Kidney (tissue), 13 donors: ENCODE measurements at regions not wholly inside any gene's neighbourhood (a gene's known extent, or its start where the extent isn't known, plus 50 kb on each side); places are given as distances from the start of the nearest gene placed in this dataset.

Experiments used
- DNase-seq, 5 donors: peaks; one replicate each; pipeline ENCODE4 v3.0.0-alpha.2; 2013 to 2020
- FAIRE-seq: peaks from 2 replicates; lab custom pipeline; 2012; peaks lifted over from hg19 to GRCh38; lab: Jason Lieb, UNC
- H3K27ac ChIP-seq, 2 donors: one replicate each; pipeline ENCODE4 v1.7.0; 2013; ENCODE audit warnings: low read depth in 2 of 2, low read length in 2 of 2, inconsistent platforms in 1 of 2
- H3K27me3 ChIP-seq: one replicate; pipeline ENCODE4 v1.7.1; 2013; ENCODE audit warnings: low read length, inconsistent platforms; ENCODE audit not compliant: control insufficient read depth, insufficient read depth
- H3K36me3 ChIP-seq, 3 donors: one replicate each; pipeline versions ENCODE4 v1.7.0 to v1.7.1; 2013; ENCODE audit warnings: low read length in 3 of 3, control low read depth in 1 of 3, inconsistent platforms in 1 of 3; ENCODE audit not compliant: insufficient read depth in 3 of 3, control insufficient read depth in 2 of 3
- H3K4me1 ChIP-seq, 3 donors: one replicate each; pipeline versions ENCODE4 v1.7.0 to v1.7.1; 2013; ENCODE audit warnings: low read length in 3 of 3, inconsistent platforms in 1 of 3, low read depth in 1 of 3; ENCODE audit not compliant: control insufficient read depth in 2 of 3, insufficient read depth in 2 of 3
- H3K4me3 ChIP-seq, 3 donors: one replicate each; pipeline versions ENCODE4 v1.7.0 to v1.8.1; 2013; ENCODE audit warnings: low read length in 3 of 3, control low read depth in 1 of 3, inconsistent platforms in 1 of 3
- H3K9ac ChIP-seq, 3 donors: one replicate each; pipeline versions ENCODE4 v1.7.0 to v1.7.1; 2013; ENCODE audit warnings: low read length in 3 of 3, control low read depth in 1 of 3, inconsistent platforms in 1 of 3
- H3K9me3 ChIP-seq, 3 donors: one replicate each; pipeline versions ENCODE4 v1.7.0 to v1.7.1; 2013; ENCODE audit warnings: low read length in 3 of 3, control low read depth in 1 of 3, inconsistent platforms in 1 of 3; ENCODE audit not compliant: control insufficient read depth in 2 of 3, insufficient read depth in 1 of 3
- CTCF ChIP-seq: IDR thresholded peaks from 3 replicates; pipeline ENCODE4 v1.5.1; 2012; ENCODE audit warnings: mild to moderate bottlenecking, moderate library complexity, borderline replicate concordance; ENCODE audit not compliant: insufficient read depth; ENCODE audit errors: extremely low read depth
- intact Hi-C: fragments of 100-400 bp; cut with DNase I; formaldehyde crosslinking; loops from one replicate; pipeline ENCODE4 v1.11.1; 2022
- donor health status: control.
- donor health status: control.
- donor health status: control.
- donor health status: control.
- donor health status: control.
- donor health status: DM: yes; HTN: yes; CAD: no.
- donor health status: Normal renal cell carcinoma (clear cell type).

GRCh38 chr2:67055387-67056304 is 341.5 kb upstream of the ETAA1 start:
- no peak for FAIRE-seq
- TF ChIP-seq CTCF: no peak
- no peaks in the 10 kb centered on the region for H3K27me3 ChIP-seq
- no peaks in the 10 kb centered on the region for H3K9me3 ChIP-seq
- H3K36me3 ChIP-seq: no peaks in the 10 kb centered on the region
- no peak overlapping the region for H3K4me3 ChIP-seq
- H3K9ac ChIP-seq: no peak overlapping the region
- intact Hi-C loops: no loop called here
- H3K27ac ChIP-seq: no peak overlapping the region
- H3K4me1 ChIP-seq: no peaks in the 10 kb centered on the region
- DNase-seq: no peak

- H3K9me3 ChIP-seq: no peaks in the 10 kb centered on the region
- no peak overlapping the region for H3K4me3 ChIP-seq
- DNase-seq (no peak), FAIRE-seq (no peak)
- H3K9ac ChIP-seq: no peak overlapping the region
- no peaks in the 10 kb centered on the region for H3K27me3 ChIP-seq
- H3K4me1 ChIP-seq: no peaks in the 10 kb centered on the region
- intact Hi-C loops: no loop called here
- H3K27ac ChIP-seq: no peak overlapping the region
- no peaks in the 10 kb centered on the region for H3K36me3 ChIP-seq
- TF ChIP-seq CTCF: no peak
These were observed 340.0 kb upstream of the ETAA1 start for GRCh38 chr2:67057123-67057522.

GRCh38 chr2:67057901-67058703 is 339.0 kb upstream of the ETAA1 start:
- no peaks in the 10 kb centered on the region for H3K36me3 ChIP-seq
- H3K9me3 ChIP-seq: no peaks in the 10 kb centered on the region
- H3K4me3 ChIP-seq: no peak overlapping the region
- no peaks in the 10 kb centered on the region for H3K27me3 ChIP-seq
- FAIRE-seq: no peak
- no peak overlapping the region for H3K27ac ChIP-seq
- no peak for TF ChIP-seq CTCF
- H3K4me1 ChIP-seq: no peaks in the 10 kb centered on the region
- H3K9ac ChIP-seq: no peak overlapping the region
- intact Hi-C loops: no loop called here
- no peak for DNase-seq
